Smooth muscle cell (in vitro differentiated cells): ENCODE measurements at regions not wholly inside any gene's neighbourhood (a gene's known extent, or its start where the extent isn't known, plus 50 kb on each side); places are given as distances from the start of the nearest gene placed in this dataset.

Experiments used
- DNase-seq: peaks from one replicate; lab custom pipeline; 2025; ENCODE audit not compliant: unreplicated experiment; lab: John Stamatoyannopoulos, UW
- H2AFZ ChIP-seq: fragments of 200-600 bp; sonication (generic); 2 replicates; pipeline ENCODE4 v1.6.0; 2016; ENCODE audit warnings: antibody characterized with exemption, low read depth, mild to moderate bottlenecking
- H3F3A ChIP-seq: fragments of 200-600 bp; sonication (generic); 2 replicates; pipeline ENCODE4 v1.6.0; 2017; ENCODE audit warnings: antibody characterized with exemption, low read depth
- H3K27ac ChIP-seq: fragments of 200-600 bp; sonication (generic); 2 replicates; pipeline ENCODE4 v1.5.1; 2016; ENCODE audit warnings: low read depth, mild to moderate bottlenecking
- H3K27me3 ChIP-seq: fragments of 200-600 bp; sonication (generic); 2 replicates; pipeline ENCODE4 v1.6.1; 2016; ENCODE audit warnings: low read depth, mild to moderate bottlenecking
- H3K36me3 ChIP-seq: fragments of 200-600 bp; sonication (generic); 2 replicates; pipeline ENCODE4 v1.5.1; 2016; ENCODE audit warnings: low read depth
- H3K4me1 ChIP-seq: fragments of 200-600 bp; sonication (generic); 2 replicates; pipeline ENCODE4 v1.5.1; 2016; ENCODE audit warnings: low read depth
- H3K4me2 ChIP-seq: fragments of 200-600 bp; sonication (generic); 2 replicates; pipeline ENCODE4 v1.6.0; 2016; ENCODE audit warnings: mild to moderate bottlenecking
- H3K4me3 ChIP-seq: fragments of 200-600 bp; sonication (generic); 2 replicates; pipeline ENCODE4 v1.5.1; 2016; ENCODE audit warnings: mild to moderate bottlenecking
- H3K79me2 ChIP-seq: fragments of 200-600 bp; sonication (generic); 2 replicates; pipeline ENCODE4 v1.6.0; 2016; ENCODE audit warnings: low read depth, mild to moderate bottlenecking
- H3K9ac ChIP-seq: fragments of 200-600 bp; sonication (generic); 2 replicates; pipeline ENCODE4 v1.6.0; 2016; ENCODE audit warnings: low read depth
- H3K9me3 ChIP-seq: fragments of 200-600 bp; sonication (generic); replicated peaks from 2 replicates; pipeline ENCODE4 v1.5.1; 2016; ENCODE audit warnings: low read depth
- H4K20me1 ChIP-seq: fragments of 200-600 bp; sonication (generic); 2 replicates; pipeline ENCODE4 v1.6.0; 2016; ENCODE audit warnings: low read depth
- WGBS: methylation state at CpG from one replicate; pipeline ENCODE4 v1.1.7; 2016; ENCODE audit warnings: low lambda C conversion rate; 5-methylcytosine and 5-hydroxymethylcytosine counted together
- TF ChIP-seq, protein P1 (sequence below): fragments of 200-600 bp; sonication (generic); IDR thresholded peaks from 2 replicates; pipeline ENCODE4 v1.5.1; 2017; ENCODE audit warnings: borderline replicate concordance, mild to moderate bottlenecking, antibody characterized with exemption; ENCODE audit not compliant: insufficient read depth, poor library complexity, severe bottlenecking

DNA sequence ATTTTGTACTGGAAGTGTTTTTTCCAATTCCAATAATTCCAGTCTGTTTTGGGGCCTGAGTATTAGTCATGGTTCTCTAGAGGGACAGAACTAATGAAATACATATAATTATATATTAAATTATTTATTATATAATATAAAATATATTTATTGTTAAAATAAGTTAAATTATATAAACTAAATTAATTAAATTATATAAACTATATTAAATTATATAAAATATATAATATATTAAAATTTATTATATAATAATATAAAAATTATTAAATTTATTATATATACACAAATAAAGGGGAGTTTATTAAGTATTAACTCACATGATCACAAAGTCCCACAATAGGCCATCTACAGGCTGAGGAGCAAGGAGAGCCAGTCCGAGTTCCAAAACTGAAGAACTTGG lies 253.4 kb upstream of the NETO1 start:
- Histone ChIP-seq H3K4me3 (no peak overlapping the region), H3K36me3 (no peaks in the 10 kb centered on the region), H3K4me1 (no peaks in the 10 kb centered on the region), H3K9me3 (no peaks in the 10 kb centered on the region), H3K27ac (no peak overlapping the region), H3F3A (no peaks in the 10 kb centered on the region), H2AFZ (no peak overlapping the region), H3K79me2 (no peaks in the 10 kb centered on the region), H3K27me3 (no peaks in the 10 kb centered on the region), H3K9ac (no peak overlapping the region), H3K4me2 (no peak overlapping the region), H4K20me1 (no peaks in the 10 kb centered on the region)
- 97% methylated on average over 1 of the region's 1 CpG for WGBS
- no peak for DNase-seq
- TF ChIP-seq, protein P1, sequence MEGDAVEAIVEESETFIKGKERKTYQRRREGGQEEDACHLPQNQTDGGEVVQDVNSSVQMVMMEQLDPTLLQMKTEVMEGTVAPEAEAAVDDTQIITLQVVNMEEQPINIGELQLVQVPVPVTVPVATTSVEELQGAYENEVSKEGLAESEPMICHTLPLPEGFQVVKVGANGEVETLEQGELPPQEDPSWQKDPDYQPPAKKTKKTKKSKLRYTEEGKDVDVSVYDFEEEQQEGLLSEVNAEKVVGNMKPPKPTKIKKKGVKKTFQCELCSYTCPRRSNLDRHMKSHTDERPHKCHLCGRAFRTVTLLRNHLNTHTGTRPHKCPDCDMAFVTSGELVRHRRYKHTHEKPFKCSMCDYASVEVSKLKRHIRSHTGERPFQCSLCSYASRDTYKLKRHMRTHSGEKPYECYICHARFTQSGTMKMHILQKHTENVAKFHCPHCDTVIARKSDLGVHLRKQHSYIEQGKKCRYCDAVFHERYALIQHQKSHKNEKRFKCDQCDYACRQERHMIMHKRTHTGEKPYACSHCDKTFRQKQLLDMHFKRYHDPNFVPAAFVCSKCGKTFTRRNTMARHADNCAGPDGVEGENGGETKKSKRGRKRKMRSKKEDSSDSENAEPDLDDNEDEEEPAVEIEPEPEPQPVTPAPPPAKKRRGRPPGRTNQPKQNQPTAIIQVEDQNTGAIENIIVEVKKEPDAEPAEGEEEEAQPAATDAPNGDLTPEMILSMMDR, result no peak

DNA sequence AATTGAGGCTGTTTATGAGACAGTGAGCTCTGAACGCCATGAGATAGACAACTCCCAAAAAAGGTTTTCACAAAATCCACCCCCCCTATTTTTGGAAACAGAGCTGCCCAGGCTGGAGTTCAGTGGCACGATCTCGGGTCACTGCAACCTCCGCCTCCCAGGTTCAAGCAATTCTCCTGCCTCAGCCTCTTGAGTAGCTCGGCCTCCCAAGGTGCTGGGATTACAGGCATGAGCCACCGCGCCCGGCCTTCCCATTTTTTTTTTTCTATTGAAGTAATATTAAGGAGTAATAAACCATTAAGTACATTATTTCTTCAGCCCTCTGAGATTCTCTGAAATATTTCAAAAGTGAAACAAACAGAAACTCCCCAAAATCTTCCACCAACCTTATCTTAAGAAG lies 252.8 kb upstream of the NETO1 start:
- no peak for DNase-seq
- 94% methylated on average over 8 of the region's 8 CpGs for WGBS
- Histone ChIP-seq H3F3A (no peaks in the 10 kb centered on the region), H3K27me3 (no peaks in the 10 kb centered on the region), H3K27ac (no peak overlapping the region), H3K4me1 (no peaks in the 10 kb centered on the region), H3K4me2 (no peak overlapping the region), H2AFZ (no peak overlapping the region), H3K36me3 (no peaks in the 10 kb centered on the region), H3K4me3 (no peak overlapping the region), H3K9ac (no peak overlapping the region), H4K20me1 (no peaks in the 10 kb centered on the region), H3K79me2 (no peaks in the 10 kb centered on the region), H3K9me3 (no peaks in the 10 kb centered on the region)
- TF ChIP-seq, protein P1, result no peak

DNA sequence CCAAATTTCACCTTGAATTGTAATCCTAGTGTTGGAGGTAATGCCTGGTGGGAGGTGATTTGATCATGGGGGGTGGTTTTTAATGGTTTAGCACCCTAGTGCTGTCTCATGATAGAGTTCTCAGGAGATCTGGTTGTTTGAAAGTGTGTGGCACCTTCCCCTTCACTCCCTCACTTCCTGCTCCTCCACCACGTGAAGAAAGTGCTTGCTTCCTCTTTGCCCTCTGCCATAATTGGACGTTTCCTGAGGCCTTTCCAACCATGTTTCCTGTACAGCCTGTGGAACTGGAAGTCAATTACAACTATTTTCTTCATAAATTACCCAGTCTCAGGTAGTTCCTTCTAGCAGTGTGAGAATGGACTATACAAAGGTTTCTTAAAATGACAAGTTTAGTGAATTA lies 251.8 kb upstream of the NETO1 start:
- DNase-seq, result no peak
- Histone ChIP-seq H3K9me3 (no peaks in the 10 kb centered on the region), H3K4me2 (no peak overlapping the region), H3K79me2 (no peaks in the 10 kb centered on the region), H3K27me3 (no peaks in the 10 kb centered on the region), H3K4me1 (no peaks in the 10 kb centered on the region), H3K9ac (no peak overlapping the region), H2AFZ (no peak overlapping the region), H3K36me3 (no peaks in the 10 kb centered on the region), H3K27ac (no peak overlapping the region), H3F3A (no peaks in the 10 kb centered on the region), H4K20me1 (no peaks in the 10 kb centered on the region), H3K4me3 (no peak overlapping the region)
- TF ChIP-seq, protein P1, result no peak
- WGBS, result 90% methylated on average over 2 of the region's 2 CpGs

DNA sequence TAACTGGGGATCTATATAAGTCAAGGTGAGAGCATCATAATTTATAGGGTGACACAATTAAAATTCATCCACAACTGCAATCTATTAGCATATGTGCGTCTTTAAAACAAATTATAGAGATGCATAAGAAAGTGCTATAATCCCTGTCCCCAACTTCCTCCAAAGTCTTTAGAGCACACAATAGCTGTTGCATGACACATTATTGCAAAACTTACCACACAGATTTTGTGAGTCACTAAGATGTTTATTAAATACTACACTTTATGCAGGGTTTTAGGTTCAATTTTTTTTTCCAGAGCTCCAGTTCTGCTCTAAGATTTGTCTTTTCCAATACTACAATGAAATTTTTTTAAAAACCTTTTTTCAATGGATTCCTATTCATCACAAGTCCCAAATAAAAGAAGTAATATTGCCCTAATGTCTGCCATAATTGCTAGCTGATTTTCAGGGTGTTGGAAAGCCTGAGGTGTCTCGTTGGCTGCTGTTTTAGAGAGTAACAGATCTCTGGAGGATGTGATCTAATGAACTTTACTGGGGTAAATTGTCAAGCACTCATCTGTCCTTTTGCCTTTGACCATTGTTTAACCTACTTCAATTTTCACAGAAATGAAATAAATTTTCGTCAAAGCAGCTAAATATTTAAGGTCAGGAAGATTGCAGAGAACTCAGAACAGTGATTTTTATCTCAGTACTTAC lies 250.5 kb upstream of the NETO1 start:
- H3F3A ChIP-seq, result no peaks in the 10 kb centered on the region
- H3K36me3 ChIP-seq, result no peaks in the 10 kb centered on the region
- no peaks in the 10 kb centered on the region for H4K20me1 ChIP-seq
- peak overlapping the region; percentile 50 for H3K4me2 ChIP-seq
- H3K4me1 ChIP-seq, result no peaks in the 10 kb centered on the region
- WGBS, result 63% methylated on average over 3 of the region's 3 CpGs
- H3K27ac ChIP-seq, result no peak overlapping the region
- no peaks in the 10 kb centered on the region for H3K9me3 ChIP-seq
- no peaks in the 10 kb centered on the region for H3K79me2 ChIP-seq
- H3K9ac ChIP-seq, result peak overlapping the region; percentile 29
- H2AFZ ChIP-seq, result peak overlapping the region; percentile 29
- TF ChIP-seq, protein P1, result no peak
- H3K27me3 ChIP-seq, result no peaks in the 10 kb centered on the region
- DNase-seq, result no peak
- no peak overlapping the region for H3K4me3 ChIP-seq
